ENCODE measurements at regions not wholly inside any gene's neighbourhood (a gene's known extent, or its start where the extent isn't known, plus 50 kb on each side); places are given as distances from the start of the nearest gene placed in this dataset.
A peak's percentile ranks its signal among the peaks of the same experiment; 100 is the strongest.
"Not testable (repeated sequence)": the region's sequence is repeated elsewhere in the genome, so short reads cannot be mapped to it uniquely, and the experiment has no call there.

DNA sequence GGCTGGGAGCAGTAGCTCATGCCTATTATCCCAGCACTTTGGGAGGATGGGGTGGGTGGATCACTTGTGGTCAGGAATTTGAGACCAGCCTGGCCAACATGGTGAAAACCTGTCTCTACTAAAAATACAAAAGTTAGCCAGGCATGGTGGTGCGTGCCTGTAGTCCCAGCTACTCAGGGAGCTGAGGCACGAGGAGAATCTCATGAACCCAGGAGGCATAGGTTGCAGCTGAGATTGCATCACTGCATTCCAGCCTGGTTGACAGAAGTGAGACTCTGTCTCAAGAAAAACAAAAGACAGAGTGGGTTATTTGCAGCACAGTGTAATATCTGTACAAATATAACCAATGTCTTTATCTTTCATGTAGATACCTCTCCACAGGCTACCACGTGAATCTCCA lies 606.2 kb upstream of the CITED2 start:
- DNase-seq; intact Hi-C loops (cut with DNase I): not testable (repeated sequence)
- ATAC-seq (ENCODE audit: poor library complexity): peak; percentile 23

DNA sequence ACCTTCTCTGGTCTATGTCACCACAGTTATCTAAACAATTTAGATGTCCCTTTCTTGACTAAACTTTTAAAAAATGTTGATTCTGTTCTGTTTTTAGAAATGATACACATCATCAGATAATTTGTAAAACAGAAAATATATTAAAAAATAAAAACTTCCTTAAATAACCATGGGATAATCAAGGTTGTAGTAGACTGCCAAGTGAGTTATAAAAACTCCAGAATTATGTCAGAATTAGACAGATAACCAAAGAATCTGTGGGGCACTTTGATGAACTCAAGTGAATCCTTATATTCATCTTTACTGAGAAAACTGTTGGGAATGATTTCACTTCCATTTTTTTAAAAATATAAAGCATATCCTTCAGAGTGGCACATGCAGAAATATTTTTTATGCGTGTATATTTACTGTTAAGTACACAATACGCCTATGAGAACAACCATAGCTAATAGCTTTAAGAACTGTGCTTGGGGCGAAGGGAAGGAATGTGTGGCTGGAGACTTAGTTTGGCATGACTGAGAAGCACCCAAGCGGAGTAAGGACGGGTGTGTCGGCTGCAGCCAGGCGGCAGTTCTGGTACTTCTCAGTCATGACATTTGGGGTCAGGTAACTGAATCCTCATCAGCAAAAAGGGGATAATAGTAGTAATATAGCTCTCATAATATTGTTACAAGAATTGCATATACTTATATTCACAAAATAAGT lies 604.7 kb upstream of the CITED2 start:
- peak; percentile 50 for ATAC-seq (ENCODE audit: poor library complexity)
- intact Hi-C loops (cut with DNase I): loop anchor here (10.0 kb wide), 1 partner anchor 96 kb away; no protein-coding TSS in a partner anchor
- no peak for DNase-seq

DNA sequence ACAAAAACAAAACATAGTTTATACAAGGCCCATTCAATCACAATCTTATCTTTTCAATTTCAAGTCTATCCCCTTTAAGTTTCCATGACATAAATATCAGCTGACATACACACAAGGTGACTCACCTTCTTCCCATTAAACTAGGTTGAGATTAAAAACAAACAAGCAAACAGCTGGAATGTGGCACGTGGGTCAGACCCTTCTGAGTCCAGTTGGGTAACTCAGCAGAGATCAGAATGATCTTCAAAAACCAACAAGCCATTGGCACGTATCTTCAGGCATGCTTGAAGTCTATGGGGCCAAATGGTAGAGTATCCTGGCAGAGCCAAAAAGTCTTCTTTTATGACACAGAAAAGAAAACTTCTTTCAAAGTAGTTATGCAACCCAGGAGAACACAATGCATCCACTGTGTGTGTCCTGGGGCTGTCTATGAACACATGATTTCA lies 603.5 kb upstream of the CITED2 start:
- intact Hi-C loops (cut with DNase I): loop anchor here (10.0 kb wide), 1 partner anchor 97 kb away; no protein-coding TSS in a partner anchor
- DNase-seq (no peak), ATAC-seq (ENCODE audit: poor library complexity) (peak; percentile 48)

DNA sequence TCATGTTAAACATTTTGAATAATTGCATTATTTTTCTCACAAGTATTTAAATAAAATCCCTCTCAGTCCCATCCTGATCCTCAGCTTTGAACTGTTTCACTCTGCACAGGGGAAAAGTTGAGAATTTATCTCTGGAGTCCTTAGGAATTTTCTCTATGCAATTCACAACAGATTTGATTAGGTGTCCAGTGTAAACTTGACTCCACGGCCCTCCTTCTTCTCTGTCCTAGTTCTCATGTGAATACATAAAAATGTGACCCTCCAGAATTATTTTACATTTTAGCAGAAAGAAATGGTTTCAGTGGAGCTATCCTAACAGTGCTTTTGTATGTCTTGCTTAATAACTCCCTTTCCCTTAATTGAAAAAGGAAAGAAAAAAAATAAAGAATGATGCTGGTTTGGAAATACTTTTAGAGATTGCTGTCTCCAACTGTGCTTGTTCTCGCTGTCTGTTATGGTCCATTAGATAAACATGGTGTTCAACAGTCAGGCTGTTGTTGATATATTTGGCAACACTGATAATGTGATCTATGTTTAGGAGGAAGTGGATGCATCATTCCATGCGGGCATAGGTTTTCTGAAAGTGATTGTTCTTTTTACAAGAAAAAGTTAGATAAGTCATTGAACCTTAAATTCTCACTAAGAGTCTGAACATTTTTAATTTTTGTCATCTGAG lies 599.4 kb upstream of the CITED2 start:
- DNase-seq: no peak
- intact Hi-C loops (cut with DNase I): loop anchor here (5.0 to 10.0 kb wide), 2 partner anchors 87 to 101 kb away; no protein-coding TSS in a partner anchor
- peak; percentile 92 for ATAC-seq (ENCODE audit: poor library complexity)

DNA sequence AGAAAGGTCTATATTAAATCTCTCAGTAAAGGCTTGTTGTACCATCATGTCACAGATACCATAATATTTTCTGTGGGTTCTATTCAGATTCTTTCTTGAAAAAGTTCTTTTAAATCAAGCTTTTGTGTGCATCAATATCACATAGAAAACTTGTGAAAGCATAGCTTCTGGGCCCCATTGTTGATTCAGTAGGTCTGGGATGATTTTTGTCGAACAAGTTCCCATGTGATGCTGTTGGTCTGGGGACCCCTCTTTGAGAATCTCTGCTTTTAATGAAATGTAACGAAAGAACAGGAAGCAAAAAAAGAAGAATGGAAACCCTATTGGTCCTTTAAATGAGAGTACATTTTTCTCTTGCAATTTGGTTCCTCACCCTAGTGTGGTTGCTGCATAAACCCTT lies 597.7 kb upstream of the CITED2 start:
- intact Hi-C loops (cut with DNase I): loop anchor here (5.0 to 10.0 kb wide), 2 partner anchors 85 to 103 kb away; no protein-coding TSS in a partner anchor
- ATAC-seq (ENCODE audit: poor library complexity) (no peak), DNase-seq (no peak)

DNA sequence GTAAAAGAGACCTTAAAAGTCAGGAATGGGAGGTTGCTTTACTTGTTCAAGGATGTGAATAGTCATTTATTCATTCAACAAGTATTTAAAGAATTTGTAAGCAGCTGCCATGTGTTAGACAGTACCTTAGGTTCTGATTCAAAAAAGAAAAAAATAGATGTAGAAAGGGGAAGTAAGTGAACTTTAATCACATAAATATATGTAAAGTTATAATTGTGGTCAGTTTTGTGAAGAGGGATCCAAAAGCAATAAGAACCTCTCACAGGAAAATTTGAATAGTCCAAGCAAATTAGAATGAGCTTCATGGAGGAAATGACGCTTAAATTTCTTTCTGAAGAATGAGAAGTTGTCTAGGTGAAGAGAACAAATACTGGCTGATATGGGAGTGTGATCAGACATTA lies 596.1 kb upstream of the CITED2 start:
- ATAC-seq (ENCODE audit: poor library complexity) (no peak), DNase-seq (no peak)
- intact Hi-C loops (cut with DNase I): loop anchor here (5.0 to 10.0 kb wide), 2 partner anchors 83 to 104 kb away; no protein-coding TSS in a partner anchor

DNA sequence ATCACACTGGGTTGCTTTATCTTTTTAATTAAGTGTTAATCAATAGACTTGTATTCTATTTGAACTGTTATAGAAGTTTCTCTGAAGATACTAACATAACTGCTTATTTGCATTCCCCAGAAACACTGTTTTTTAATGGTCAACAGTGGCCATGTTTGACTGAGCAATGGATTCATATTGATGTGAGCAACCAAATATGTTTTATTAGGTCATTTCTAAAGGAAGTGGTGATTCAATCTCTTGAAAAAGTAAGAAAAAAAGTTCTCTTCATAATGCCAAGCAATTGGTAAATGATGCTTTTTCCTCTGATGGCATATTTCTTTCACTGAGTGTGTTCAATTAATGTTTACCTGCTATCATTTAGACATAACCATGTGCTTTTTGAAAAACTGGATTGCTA lies 593.0 kb upstream of the CITED2 start:
- DNase-seq: no peak
- ATAC-seq (ENCODE audit: poor library complexity): no peak
- intact Hi-C loops (cut with DNase I): no loop called here

GRCh38 chr6:139965393-139965792 lies 590.9 kb upstream of the CITED2 start:
- DNase-seq (no peak), ATAC-seq (ENCODE audit: poor library complexity) (peak; percentile 67)
- intact Hi-C loops (cut with DNase I): no loop called here

DNA sequence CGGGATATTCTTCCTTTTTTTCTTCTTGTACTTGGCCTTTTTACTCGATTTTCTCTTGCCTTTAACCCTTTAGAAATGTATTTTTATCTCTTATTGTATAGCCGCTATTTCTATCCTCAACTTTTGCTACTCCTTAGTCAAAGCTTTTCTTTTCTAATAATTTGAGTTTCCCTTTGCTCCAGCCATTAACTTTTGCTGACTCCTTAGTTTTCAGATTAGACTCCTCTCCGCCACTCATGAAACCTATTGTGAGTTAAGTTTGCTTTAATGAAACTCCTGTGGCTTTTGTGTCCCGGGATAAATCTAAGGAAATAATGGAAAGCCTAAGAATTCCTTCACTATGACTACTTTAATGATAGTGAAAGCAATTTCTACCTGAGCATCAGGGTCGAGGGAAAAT lies 590.3 kb upstream of the CITED2 start:
- intact Hi-C loops (cut with DNase I): no loop called here
- DNase-seq (no peak), ATAC-seq (ENCODE audit: poor library complexity) (no peak)

DNA sequence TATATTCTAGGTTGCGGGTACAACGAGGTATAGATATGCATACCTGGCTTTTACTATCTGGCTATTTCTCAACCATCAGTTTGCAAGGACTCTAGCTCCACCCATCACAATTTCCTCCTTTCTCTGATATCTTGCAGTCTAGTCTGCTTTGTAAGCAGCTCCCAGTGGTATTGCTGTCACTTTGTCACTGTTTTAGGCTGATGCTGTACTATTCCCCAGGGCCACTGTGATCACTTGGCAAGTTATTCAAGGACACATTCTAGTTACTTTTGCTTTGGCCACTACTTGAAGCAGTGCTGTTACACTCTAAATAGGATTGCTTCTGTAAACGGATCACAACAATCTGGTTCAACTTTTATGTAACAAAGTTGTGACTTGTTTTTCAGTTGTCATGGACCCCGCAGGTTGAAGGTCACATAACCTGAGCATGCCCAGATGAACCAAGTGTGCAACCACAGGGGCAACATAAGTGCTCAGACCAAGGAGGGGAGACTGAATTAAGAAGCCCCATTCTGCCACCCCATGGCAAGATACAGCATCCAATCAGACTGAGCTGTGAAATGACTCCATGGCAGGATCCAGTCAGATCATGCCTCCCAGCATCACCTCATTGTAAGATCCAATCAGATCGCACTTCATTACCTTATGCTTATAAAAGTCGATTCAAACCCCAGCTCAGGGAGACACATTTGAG lies 588.4 kb upstream of the CITED2 start:
- intact Hi-C loops (cut with DNase I): no loop called here
- ATAC-seq (ENCODE audit: poor library complexity): peak; percentile 84
- no peak for DNase-seq

DNA sequence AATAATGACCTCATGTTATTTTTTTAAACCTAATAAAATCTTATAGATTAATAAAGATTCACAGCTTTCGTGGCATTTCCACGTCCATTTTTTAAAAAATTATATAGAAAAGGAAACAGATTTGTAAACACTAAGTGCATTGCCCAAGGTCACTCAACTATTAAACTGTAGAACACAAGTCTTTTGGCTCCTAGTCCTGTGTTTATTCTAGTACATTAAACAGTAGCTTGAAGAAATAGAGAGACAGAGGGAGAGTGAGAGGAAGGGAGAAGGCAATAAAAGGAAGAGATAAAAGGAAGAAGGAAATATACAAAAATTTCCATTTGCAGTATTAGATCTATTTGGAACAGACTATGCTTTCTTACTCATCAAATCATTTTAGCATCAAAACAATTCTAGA lies 586.7 kb upstream of the CITED2 start:
- intact Hi-C loops (cut with DNase I): no loop called here
- DNase-seq: no peak
- ATAC-seq (ENCODE audit: poor library complexity): no peak

GRCh38 chr6:139960671-139961070 lies 586.2 kb upstream of the CITED2 start:
- no peak for DNase-seq
- no peak for ATAC-seq (ENCODE audit: poor library complexity)
- intact Hi-C loops (cut with DNase I): no loop called here

- DNase-seq (no peak), ATAC-seq (ENCODE audit: poor library complexity) (no peak)
- intact Hi-C loops (cut with DNase I): no loop called here
These were observed 581.1 kb upstream of the CITED2 start for GRCh38 chr6:139955366-139956155.

DNA sequence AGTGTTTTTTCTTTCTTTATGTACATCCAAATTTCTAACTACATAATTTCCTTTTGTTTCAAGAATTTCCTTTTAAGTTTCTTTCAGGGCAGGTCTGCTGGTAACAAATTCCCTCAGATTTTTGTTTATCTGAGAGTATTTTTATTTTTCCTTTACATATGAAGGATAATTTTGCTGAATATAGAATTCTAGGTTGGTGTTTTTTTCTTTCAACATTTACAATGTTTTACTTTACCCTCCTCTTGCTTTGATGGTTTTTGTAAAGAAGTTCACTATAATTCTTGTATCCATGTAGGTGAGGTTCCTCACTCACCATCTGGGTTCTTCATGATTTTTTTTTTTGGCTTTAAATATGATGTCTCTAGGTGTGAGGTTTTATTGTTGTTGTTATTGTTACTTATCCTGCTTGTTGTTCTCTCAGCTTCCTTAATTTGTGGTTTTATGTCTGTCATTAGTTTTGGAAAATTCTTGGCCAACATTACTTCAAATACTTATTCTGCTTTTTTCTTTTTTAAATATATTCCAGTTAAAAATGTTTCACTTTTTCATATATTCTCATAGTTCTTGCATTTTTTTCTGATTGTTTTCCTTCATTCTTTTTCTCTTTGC lies 580.1 kb upstream of the CITED2 start:
- intact Hi-C loops (cut with DNase I): no loop called here
- DNase-seq (no peak), ATAC-seq (ENCODE audit: poor library complexity) (no peak)

DNA sequence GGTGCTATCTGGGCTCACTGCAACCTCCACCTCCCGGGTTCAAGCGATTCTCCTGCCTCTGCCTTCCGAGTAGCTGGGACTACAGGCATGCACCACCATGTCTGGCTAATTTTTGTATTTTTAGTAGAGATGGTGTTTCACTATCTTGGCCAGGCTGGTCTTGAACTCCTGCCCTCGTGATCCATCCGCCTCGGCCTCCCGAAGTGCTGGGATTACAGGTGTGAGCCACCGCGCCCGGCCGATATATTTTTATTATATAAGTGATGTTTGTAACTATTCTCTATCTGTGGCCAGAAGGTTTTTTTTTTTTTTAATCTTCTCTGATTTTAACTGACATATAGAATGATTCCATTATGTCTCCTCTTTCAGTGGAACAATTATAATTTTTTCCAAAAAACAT lies 579.3 kb upstream of the CITED2 start:
- intact Hi-C loops (cut with DNase I); ATAC-seq (ENCODE audit: poor library complexity); DNase-seq: not testable (repeated sequence)

DNA sequence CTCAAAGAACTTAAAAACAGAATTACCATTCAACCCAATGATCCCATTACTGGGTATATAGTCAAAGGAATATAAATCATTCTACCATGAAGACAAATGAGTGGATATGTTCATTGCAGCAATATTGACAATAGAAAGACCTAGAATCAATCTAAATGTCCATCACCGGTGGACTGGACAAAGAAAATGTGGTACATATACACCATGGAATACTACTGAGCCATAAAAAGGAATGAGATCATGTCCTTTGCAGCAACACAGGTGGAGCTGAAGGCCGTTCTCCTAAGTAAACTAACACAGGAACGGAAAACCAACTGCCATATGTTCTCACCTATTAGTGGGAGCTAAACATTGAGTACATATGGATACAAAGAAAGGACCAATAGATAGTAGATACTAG lies 576.7 kb upstream of the CITED2 start:
- DNase-seq (no peak), ATAC-seq (ENCODE audit: poor library complexity) (no peak)
- intact Hi-C loops (cut with DNase I): no loop called here

DNA sequence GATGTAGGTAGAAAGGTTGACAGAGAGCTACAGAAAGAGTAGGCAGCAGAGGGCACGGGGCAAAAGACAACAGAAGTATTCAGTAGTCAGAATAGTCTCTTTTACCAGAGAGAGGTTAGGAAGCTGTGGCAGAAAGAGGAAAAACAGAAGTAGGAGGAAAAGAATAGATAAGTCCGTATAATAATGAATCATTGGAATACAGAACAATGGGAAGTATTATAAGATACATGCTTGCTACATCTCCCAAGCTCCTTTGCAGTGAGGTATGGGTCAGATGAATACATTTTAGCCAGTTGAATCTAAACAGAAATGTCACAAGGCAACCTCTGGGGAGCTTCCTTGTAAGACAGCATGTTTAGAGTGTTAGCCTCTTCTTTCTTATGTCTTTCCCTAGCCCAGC lies 570.5 kb upstream of the CITED2 start:
- no peak for ATAC-seq (ENCODE audit: poor library complexity)
- intact Hi-C loops (cut with DNase I): no loop called here
- no peak for DNase-seq

GRCh38 chr6:139944131-139944530 lies 569.7 kb upstream of the CITED2 start:
- no peak for ATAC-seq (ENCODE audit: poor library complexity)
- intact Hi-C loops (cut with DNase I): no loop called here
- DNase-seq: no peak
